ENCODE measurements at regions not wholly inside any gene's neighbourhood (a gene's known extent, or its start where the extent isn't known, plus 50 kb on each side); places are given as distances from the start of the nearest gene placed in this dataset.

DNA sequence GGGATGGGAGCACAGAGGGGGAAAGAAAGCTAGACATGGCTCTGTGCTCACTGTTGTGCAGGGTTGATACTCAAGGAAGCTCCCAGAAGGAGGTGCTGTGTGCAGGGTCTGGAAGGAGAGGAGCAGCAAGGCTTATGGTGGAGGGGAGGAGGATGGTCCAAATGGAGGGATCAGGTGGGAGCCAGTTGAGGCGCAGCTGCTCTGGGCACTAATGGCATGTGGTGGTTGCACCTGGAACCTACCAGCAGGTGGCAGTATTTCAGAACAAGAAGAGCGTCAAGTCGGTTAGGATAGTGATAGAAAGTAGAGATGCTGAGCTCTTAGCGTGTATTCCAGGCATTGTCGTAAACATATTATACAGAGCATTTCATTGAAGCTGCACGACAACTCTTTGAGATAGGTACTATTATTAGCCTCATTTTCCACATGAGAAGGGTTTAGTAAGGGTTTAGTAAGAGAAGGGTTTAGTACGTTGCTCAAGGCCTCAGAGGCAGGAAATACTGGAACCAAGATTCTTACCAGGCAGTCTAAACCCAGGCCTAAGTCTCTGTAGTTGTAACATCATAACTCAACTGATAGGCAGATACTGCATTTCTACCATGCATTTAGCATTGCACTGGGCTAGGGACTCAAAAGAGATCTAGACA lies 223.7 kb downstream of the CYP26B1 start:
- Histone ChIP-seq H2AFZ (ENCODE audit: low read length) (no peak overlapping the region), H3K79me1 (ENCODE audit: low read depth, low read length) (no peaks in the 10 kb centered on the region), H3K4me3 (ENCODE audit: low read length in 2 of 2) (no peak overlapping the region), H3K4me1 (ENCODE audit: control insufficient read depth in 2 of 2, insufficient read depth in 1 of 2, low read depth in 1 of 2, low read length in 2 of 2) (no peaks in the 10 kb centered on the region), H3K27ac (replicated peaks; ENCODE audit: low read length) (no peak overlapping the region), H4K8ac (ENCODE audit: low read depth, low read length) (no peak overlapping the region), H3K18ac (ENCODE audit: low read length) (no peak overlapping the region), H2BK15ac (ENCODE audit: low read length) (no peak overlapping the region), H2AK5ac (ENCODE audit: low read depth, low read length) (no peak overlapping the region), H3K9ac (ENCODE audit: low read depth, low read length, poor library complexity) (no peak overlapping the region), H3K14ac (ENCODE audit: low read length) (no peak overlapping the region), H3K9me3 (replicated peaks in 1 of 2; ENCODE audit: control insufficient read depth in 2 of 2, insufficient read depth in 1 of 2, low read depth in 1 of 2, low read length in 2 of 2) (no peaks in the 10 kb centered on the region), H2BK5ac (ENCODE audit: low read length) (no peak overlapping the region), H2BK12ac (ENCODE audit: low read length) (no peak overlapping the region), H3K4me2 (ENCODE audit: insufficient read depth, low read length, poor library complexity, severe bottlenecking) (no peak overlapping the region), H3K23ac (ENCODE audit: low read depth, low read length, poor library complexity) (no peak overlapping the region), H2BK120ac (ENCODE audit: low read depth, low read length) (no peak overlapping the region), H3K4ac (ENCODE audit: low read length) (no peak overlapping the region), H3K27me3 (ENCODE audit: control insufficient read depth in 3 of 3, insufficient read depth in 3 of 3, low read depth in 1 of 3, low read length in 3 of 3) (peaks cover 0 to 3% (median 0%) of the 10 kb centered on the region in 3 experiments), H3K36me3 (replicated peaks in 1 of 2; ENCODE audit: control insufficient read depth in 2 of 2, insufficient read depth in 2 of 2, low read length in 2 of 2) (no peaks in the 10 kb centered on the region), H4K91ac (ENCODE audit: low read depth, low read length, poor library complexity) (no peak overlapping the region)
- peak; percentile 75 for DNase-seq (ENCODE audit: low spot score)
- WGBS, 2 donors (ENCODE audit: extremely low coverage in 2 of 2, insufficient read length in 2 of 2, insufficient replicate concordance in 1 of 2) = no CpG with 5 or more reads among the region's 7 CpGs

DNA sequence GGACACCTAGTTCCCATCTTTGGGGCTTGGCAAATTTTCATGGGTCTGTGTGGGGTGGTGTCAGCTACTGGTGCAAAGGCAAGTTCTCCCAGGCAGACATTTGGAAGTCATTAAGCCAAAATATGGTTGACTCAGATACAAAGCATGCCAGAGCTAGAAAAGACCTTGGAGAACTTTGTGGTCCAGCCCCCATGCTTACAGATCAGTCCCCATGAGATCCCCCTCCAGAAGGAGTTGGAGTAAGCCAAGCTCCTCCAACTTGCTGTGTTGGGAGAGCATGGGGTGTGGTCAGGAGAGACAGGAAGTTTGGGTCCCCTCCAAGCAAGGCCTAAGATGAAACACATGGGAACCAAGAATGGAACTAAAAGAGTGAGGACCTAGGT lies 224.5 kb downstream of the CYP26B1 start:
- Histone ChIP-seq H3K14ac (ENCODE audit: low read length) (no peak overlapping the region), H3K4me2 (ENCODE audit: insufficient read depth, low read length, poor library complexity, severe bottlenecking) (no peak overlapping the region), H3K4me1 (ENCODE audit: control insufficient read depth in 2 of 2, insufficient read depth in 1 of 2, low read depth in 1 of 2, low read length in 2 of 2) (no peaks in the 10 kb centered on the region), H3K27me3 (ENCODE audit: control insufficient read depth in 3 of 3, insufficient read depth in 3 of 3, low read depth in 1 of 3, low read length in 3 of 3) (peaks cover 0 to 3% (median 0%) of the 10 kb centered on the region in 3 experiments), H2AFZ (ENCODE audit: low read length) (no peak overlapping the region), H2BK120ac (ENCODE audit: low read depth, low read length) (no peak overlapping the region), H2BK15ac (ENCODE audit: low read length) (no peak overlapping the region), H3K4me3 (ENCODE audit: low read length in 2 of 2) (no peak overlapping the region), H3K9ac (ENCODE audit: low read depth, low read length, poor library complexity) (no peak overlapping the region), H3K36me3 (replicated peaks in 1 of 2; ENCODE audit: control insufficient read depth in 2 of 2, insufficient read depth in 2 of 2, low read length in 2 of 2) (no peaks in the 10 kb centered on the region), H3K9me3 (replicated peaks in 1 of 2; ENCODE audit: control insufficient read depth in 2 of 2, insufficient read depth in 1 of 2, low read depth in 1 of 2, low read length in 2 of 2) (no peaks in the 10 kb centered on the region), H3K23ac (ENCODE audit: low read depth, low read length, poor library complexity) (no peak overlapping the region), H2BK12ac (ENCODE audit: low read length) (no peak overlapping the region), H2AK5ac (ENCODE audit: low read depth, low read length) (no peak overlapping the region), H2BK5ac (ENCODE audit: low read length) (no peak overlapping the region), H4K8ac (ENCODE audit: low read depth, low read length) (no peak overlapping the region), H3K18ac (ENCODE audit: low read length) (no peak overlapping the region), H3K27ac (replicated peaks; ENCODE audit: low read length) (no peak overlapping the region), H3K4ac (ENCODE audit: low read length) (no peak overlapping the region), H3K79me1 (ENCODE audit: low read depth, low read length) (no peaks in the 10 kb centered on the region), H4K91ac (ENCODE audit: low read depth, low read length, poor library complexity) (no peak overlapping the region)
- no peak for DNase-seq (ENCODE audit: low spot score)

GRCh38 chr2:71922499-71923142 lies 225.0 kb downstream of the CYP26B1 start:
- WGBS, 2 donors (ENCODE audit: extremely low coverage in 2 of 2, insufficient read length in 2 of 2, insufficient replicate concordance in 1 of 2) = no CpG with 5 or more reads among the region's 7 CpGs
- Histone ChIP-seq H3K79me1 (ENCODE audit: low read depth, low read length) (no peaks in the 10 kb centered on the region), H3K23ac (ENCODE audit: low read depth, low read length, poor library complexity) (no peak overlapping the region), H3K4me3 (ENCODE audit: low read length in 2 of 2) (no peak overlapping the region), H3K4ac (ENCODE audit: low read length) (no peak overlapping the region), H3K9me3 (replicated peaks in 1 of 2; ENCODE audit: control insufficient read depth in 2 of 2, insufficient read depth in 1 of 2, low read depth in 1 of 2, low read length in 2 of 2) (peaks cover 0 to 1% of the 10 kb centered on the region in 2 donors), H3K27me3 (ENCODE audit: control insufficient read depth in 3 of 3, insufficient read depth in 3 of 3, low read depth in 1 of 3, low read length in 3 of 3) (peaks cover 0 to 3% (median 0%) of the 10 kb centered on the region in 3 experiments), H3K36me3 (replicated peaks in 1 of 2; ENCODE audit: control insufficient read depth in 2 of 2, insufficient read depth in 2 of 2, low read length in 2 of 2) (no peaks in the 10 kb centered on the region), H3K18ac (ENCODE audit: low read length) (no peak overlapping the region), H2BK5ac (ENCODE audit: low read length) (no peak overlapping the region), H3K9ac (ENCODE audit: low read depth, low read length, poor library complexity) (no peak overlapping the region), H3K14ac (ENCODE audit: low read length) (no peak overlapping the region), H2BK15ac (ENCODE audit: low read length) (no peak overlapping the region), H2BK12ac (ENCODE audit: low read length) (no peak overlapping the region), H4K91ac (ENCODE audit: low read depth, low read length, poor library complexity) (no peak overlapping the region), H4K8ac (ENCODE audit: low read depth, low read length) (no peak overlapping the region), H3K4me1 (ENCODE audit: control insufficient read depth in 2 of 2, insufficient read depth in 1 of 2, low read depth in 1 of 2, low read length in 2 of 2) (no peaks in the 10 kb centered on the region), H2AFZ (ENCODE audit: low read length) (no peak overlapping the region), H2BK120ac (ENCODE audit: low read depth, low read length) (no peak overlapping the region), H3K27ac (replicated peaks; ENCODE audit: low read length) (no peak overlapping the region), H2AK5ac (ENCODE audit: low read depth, low read length) (no peak overlapping the region), H3K4me2 (ENCODE audit: insufficient read depth, low read length, poor library complexity, severe bottlenecking) (no peak overlapping the region)
- no peak for DNase-seq (ENCODE audit: low spot score)

- no peak overlapping the region for H3K27ac ChIP-seq (replicated peaks; ENCODE audit: low read length)
- H3K27me3 ChIP-seq (ENCODE audit: control insufficient read depth in 3 of 3, insufficient read depth in 3 of 3, low read depth in 1 of 3, low read length in 3 of 3) = peaks cover 0 to 3% (median 0%) of the 10 kb centered on the region in 3 experiments
- H3K23ac ChIP-seq (ENCODE audit: low read depth, low read length, poor library complexity) = no peak overlapping the region
- H3K79me1 ChIP-seq (ENCODE audit: low read depth, low read length) = no peaks in the 10 kb centered on the region
- no peak overlapping the region for H3K9ac ChIP-seq (ENCODE audit: low read depth, low read length, poor library complexity)
- no peak overlapping the region for H3K14ac ChIP-seq (ENCODE audit: low read length)
- no peak overlapping the region for H2BK15ac ChIP-seq (ENCODE audit: low read length)
- H3K4ac ChIP-seq (ENCODE audit: low read length) = no peak overlapping the region
- no peak overlapping the region for H2BK120ac ChIP-seq (ENCODE audit: low read depth, low read length)
- no peak overlapping the region for H2AFZ ChIP-seq (ENCODE audit: low read length)
- no peak overlapping the region for H3K4me2 ChIP-seq (ENCODE audit: insufficient read depth, low read length, poor library complexity, severe bottlenecking)
- H4K8ac ChIP-seq (ENCODE audit: low read depth, low read length) = no peak overlapping the region
- H2BK12ac ChIP-seq (ENCODE audit: low read length) = no peak overlapping the region
- no peak for DNase-seq (ENCODE audit: low spot score)
- H3K4me3 ChIP-seq (ENCODE audit: low read length in 2 of 2) = no peak overlapping the region
- H3K36me3 ChIP-seq (replicated peaks in 1 of 2; ENCODE audit: control insufficient read depth in 2 of 2, insufficient read depth in 2 of 2, low read length in 2 of 2) = no peaks in the 10 kb centered on the region
- WGBS, 2 donors (ENCODE audit: extremely low coverage in 2 of 2, insufficient read length in 2 of 2, insufficient replicate concordance in 1 of 2) = no CpG with 5 or more reads among the region's 2 CpGs
- H2AK5ac ChIP-seq (ENCODE audit: low read depth, low read length) = no peak overlapping the region
- H3K4me1 ChIP-seq (ENCODE audit: control insufficient read depth in 2 of 2, insufficient read depth in 1 of 2, low read depth in 1 of 2, low read length in 2 of 2) = no peaks in the 10 kb centered on the region
- no peak overlapping the region for H2BK5ac ChIP-seq (ENCODE audit: low read length)
- no peak overlapping the region for H3K18ac ChIP-seq (ENCODE audit: low read length)
- H3K9me3 ChIP-seq (replicated peaks in 1 of 2; ENCODE audit: control insufficient read depth in 2 of 2, insufficient read depth in 1 of 2, low read depth in 1 of 2, low read length in 2 of 2) = peaks cover 0 to 2% of the 10 kb centered on the region in 2 donors
- H4K91ac ChIP-seq (ENCODE audit: low read depth, low read length, poor library complexity) = no peak overlapping the region
These were observed 225.6 kb downstream of the CYP26B1 start for GRCh38 chr2:71922091-71922490.

Measured in neuronal stem cell (in vitro differentiated cells).